Fibroblast of gingiva (primary cell): ENCODE measurements at regions not wholly inside any gene's neighbourhood (a gene's known extent, or its start where the extent isn't known, plus 50 kb on each side); places are given as distances from the start of the nearest gene placed in this dataset.
A peak's percentile ranks its signal among the peaks of the same experiment; 100 is the strongest.
"Not testable (repeated sequence)": the region's sequence is repeated elsewhere in the genome, so short reads cannot be mapped to it uniquely, and the experiment has no call there.

Experiments used
- DNase-seq: peaks from one replicate; pipeline ENCODE4 v3.0.0-alpha.2; 2011; ENCODE audit warnings: low read depth

DNA sequence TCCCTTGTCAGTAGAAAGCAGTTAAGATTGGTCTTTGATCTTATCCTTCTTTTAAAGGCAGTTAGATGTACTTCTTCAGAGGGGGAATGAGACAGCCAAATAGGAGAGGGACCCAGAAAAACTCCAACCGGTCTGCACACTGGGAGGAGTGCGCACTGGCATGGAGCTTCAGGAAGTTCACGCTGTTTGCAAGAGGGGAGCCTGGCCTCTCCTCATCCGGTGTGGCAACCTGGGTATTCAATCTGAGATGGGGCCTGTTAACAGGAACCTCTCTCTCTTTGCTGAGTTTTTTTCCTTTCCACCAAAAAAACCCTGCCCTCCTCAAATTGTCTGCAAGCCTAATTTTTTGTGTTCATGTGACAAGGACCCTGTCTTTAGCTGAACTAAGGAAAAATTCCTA is 162.5 kb upstream of the OLIG3 start:
- DNase-seq: no peak

DNA sequence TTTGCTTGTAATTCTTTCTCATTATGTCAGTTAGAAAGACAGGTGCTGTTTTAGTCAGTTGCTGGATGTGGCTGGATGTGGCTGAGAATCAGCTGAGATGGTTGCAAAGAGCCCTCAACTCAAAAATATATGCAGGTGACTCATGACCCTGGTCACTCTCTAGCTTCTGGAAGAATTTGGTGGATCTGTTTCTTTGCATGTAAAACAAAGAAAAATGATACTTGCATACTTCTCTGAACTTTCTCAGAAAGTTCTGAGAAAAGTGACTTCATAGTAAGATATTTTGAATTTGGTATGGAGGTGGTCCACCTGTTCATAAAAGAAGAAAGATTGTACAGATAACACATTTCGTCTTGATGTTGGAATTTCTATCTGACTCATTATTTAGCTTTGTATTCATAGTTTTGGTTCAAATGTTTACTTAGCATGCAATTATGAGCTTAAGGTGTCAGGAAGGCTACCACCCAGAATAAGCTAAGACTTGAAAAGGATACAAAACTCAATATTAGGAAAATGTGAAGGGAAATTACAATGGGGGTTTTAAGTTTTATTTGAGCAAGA is 163.2 kb upstream of the OLIG3 start:
- no peak for DNase-seq

DNA sequence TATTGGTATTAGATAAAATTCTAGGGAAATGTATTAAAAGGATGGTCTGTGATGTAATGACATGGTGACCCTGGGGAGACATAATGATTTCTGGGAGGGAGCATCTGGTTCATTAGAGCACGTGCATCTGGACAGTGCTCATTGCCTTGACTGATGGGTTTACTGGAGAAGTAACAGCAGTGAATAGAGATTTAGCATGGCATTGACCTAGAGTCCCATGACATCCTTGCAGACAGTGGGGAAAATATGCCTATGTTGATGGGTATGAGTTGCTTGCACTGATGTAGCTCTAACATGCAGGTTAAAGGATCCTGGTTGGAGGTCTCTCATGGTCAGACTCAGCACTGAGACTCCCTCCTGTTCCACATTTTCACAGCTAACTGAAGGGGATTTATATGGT is 164.1 kb upstream of the OLIG3 start:
- no peak for DNase-seq

- no peak for DNase-seq
Observed at GRCh38 chr6:137659871-137660270, 165.7 kb upstream of the OLIG3 start.

DNA sequence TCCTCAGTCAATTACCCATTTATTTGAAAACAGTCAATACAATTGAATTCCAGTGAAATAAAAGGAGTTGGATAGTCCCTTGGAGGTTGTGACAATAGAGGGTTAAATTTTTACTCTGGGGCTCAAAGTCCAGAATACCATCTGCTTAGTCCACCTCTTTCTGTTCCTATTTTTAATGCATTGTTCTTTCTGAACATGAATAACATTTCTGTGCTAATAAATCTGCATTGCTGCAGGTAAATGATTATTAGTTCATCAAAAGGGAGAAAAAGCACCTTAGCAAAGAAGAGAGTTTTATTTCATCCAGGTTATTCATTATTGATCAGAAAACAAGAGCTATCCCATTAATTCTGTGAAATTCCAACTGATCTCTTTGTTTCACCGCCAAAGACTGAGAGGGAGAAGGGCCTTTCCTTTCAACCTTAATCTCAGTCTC is 166.1 kb upstream of the OLIG3 start:
- no peak for DNase-seq

DNA sequence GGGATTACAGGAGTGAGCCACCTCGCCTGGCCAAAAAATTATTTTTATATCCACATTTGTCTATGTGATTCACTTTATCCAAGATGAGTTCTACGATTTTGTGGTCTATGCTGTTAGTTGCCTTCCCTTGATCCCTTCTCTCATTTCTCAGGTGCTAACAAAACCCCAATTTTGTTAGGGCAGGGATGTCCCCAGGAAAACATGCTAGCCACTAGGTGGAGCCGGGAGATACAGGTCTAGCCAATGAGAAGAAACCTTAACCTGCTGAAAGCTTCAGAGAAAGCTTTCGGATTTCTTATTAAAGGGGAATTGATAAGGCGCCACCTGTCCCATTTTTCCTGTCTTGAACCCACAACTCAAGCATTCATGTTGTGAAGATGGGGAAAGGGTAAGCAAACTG is 167.4 kb upstream of the OLIG3 start:
- DNase-seq: peak; percentile 13

GRCh38 chr6:137664183-137664582 is 170.0 kb upstream of the OLIG3 start:
- DNase-seq: no peak

DNA sequence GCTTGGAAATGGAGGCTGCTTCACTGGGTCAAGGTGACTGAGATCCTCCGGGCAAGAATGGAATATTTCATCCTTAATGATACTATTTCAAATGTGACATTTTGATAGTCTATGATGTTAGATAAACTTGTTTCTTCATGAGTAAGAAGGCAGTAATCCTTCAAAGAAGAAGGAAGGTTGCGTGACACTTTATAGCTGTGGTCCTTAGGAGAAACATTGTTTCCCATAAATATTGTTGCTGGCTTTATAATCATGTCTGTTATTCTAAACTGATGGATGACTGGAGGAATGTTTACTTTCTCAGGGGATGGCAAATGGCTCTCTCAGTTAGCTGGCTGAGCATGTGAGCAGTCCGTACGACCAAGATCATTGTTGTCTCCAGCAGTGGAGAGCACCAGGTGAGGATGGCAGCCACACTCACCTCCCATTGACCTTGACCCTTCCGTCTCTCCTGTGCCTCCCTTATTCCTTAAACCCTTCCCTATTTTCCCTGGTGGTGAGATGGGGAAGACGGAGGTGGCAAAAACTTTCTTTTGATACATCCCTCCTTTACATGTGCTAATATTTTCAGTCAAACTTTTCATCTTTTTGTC is 171.2 kb upstream of the OLIG3 start:
- no peak for DNase-seq

- DNase-seq: no peak
Observed at GRCh38 chr6:137666202-137666774, 172.1 kb upstream of the OLIG3 start.

DNA sequence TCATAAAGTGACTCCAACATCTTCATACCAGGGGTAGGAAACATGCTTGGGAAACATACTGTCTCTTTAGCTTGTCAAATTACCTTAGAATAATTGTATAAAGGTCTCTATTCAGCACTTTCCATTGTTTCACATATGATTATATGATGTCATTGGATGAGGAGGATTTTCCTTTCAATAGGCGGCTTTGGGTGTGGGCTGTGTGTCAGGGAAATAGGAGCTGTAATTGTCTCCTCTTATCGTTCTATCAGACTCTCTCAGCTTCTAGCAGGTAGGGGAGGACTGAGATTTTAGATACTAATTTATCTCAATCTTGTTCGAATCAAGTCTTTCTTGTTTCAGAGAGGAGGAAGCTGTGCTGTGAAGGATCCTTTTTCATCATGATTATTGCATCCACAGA is 179.4 kb upstream of the OLIG3 start:
- DNase-seq: no peak

DNA sequence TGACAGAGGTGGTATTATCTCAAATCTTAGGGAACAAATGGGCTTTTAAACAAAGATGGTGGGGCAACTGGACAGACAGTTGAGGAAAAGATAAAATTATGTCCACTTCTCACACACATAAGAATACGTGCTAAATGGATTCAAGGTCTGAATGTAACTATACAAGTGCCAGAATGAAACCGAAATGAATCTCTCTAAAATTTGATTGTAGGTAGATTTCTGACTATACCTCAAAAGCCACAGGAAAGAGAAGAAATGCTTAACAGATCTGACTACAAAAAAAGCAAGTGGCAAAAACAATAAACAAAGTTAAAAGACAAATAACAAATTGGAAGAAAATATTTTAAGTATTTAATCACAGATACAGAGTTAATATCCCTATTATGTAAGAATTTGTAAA is 182.7 kb upstream of the OLIG3 start:
- no peak for DNase-seq

DNA sequence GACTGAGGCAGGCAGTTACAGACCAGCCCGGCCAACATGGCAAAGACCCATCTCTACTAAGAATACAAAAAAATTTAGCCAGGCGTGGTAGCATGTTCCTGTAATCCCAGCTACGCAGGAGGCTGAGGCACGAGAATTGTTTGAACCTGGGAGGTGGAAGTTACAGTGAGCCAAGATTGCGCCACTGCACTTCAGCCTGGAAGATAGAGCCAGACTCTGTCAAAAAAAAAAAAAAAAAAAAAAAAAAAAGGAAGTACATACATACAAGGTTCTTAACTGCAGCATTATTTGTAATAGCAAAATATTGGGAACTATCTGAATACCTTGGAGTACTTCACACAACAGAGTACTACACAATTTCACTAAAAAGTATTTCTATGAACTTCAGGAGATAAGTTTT is 183.5 kb upstream of the OLIG3 start:
- DNase-seq: no peak

DNA sequence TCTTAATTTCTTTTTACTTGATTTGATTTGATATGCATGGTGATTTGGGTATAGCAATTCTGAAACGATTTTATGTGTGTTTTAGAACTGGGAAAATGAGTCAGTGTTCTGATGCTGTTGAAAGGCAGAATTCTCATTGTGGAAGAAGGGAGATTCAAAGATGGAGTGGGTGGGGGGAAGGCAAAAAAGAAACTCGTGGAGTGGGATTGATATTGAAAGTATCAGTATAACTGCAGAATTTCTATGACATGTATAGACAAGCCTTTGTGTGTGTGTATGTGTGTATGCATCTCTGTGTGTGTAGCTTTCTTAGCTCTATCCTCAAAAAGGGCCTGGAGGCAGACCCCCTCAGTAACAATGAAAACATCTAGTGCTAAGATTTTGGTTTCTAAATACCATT is 184.3 kb upstream of the OLIG3 start:
- DNase-seq: no peak

GRCh38 chr6:137680705-137681346 is 186.2 kb upstream of the TNFAIP3 start:
- DNase-seq: peak; percentile 9

DNA sequence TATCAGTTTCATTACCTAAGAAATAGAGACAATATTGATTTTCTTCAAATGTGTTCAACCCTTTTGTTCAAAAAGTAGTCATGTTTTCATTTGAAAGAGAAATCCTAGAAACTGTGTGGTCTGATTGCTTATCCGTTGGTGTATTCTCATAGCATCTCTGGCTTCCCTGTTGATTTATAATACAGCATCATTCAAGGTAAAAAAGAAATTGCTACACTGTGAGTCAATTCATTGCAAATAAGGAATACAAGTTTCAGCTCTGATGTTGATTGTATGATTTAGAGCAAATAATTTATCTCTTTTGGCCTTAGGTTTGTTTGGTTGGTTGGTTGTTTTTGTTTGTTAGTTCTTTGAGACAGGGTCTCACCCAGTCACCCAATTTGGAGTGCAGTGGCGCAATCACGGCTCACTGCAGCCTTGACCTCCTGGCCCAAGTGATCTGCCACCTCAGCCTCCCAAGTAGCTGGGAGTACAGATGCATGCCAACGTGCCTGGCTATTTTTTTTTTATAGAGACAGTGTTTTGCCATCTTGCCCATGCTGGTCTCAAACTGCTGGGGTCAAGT is 185.5 kb upstream of the TNFAIP3 start:
- no peak for DNase-seq

- not testable (repeated sequence) for DNase-seq
Observed at GRCh38 chr6:137682658-137683057, 184.4 kb upstream of the TNFAIP3 start.

DNA sequence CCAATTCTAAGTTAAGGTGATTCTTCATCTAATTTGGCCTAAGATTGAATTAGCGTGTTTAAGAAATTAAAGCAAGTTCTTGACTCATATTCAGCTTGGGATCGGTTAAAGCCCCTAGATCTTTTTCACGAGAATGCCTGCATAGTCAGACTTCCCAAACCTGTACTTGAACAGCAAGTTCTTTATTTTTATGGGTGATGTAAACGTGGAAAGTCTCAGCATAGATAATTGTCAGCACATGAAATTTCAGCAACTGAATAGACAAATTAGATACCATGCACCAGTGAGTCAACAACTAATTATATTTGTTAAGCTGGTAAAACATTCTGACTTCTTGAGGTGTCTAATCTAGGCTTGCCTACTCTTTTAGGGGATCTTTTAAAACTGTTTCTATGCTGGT is 183.1 kb upstream of the TNFAIP3 start:
- no peak for DNase-seq

DNA sequence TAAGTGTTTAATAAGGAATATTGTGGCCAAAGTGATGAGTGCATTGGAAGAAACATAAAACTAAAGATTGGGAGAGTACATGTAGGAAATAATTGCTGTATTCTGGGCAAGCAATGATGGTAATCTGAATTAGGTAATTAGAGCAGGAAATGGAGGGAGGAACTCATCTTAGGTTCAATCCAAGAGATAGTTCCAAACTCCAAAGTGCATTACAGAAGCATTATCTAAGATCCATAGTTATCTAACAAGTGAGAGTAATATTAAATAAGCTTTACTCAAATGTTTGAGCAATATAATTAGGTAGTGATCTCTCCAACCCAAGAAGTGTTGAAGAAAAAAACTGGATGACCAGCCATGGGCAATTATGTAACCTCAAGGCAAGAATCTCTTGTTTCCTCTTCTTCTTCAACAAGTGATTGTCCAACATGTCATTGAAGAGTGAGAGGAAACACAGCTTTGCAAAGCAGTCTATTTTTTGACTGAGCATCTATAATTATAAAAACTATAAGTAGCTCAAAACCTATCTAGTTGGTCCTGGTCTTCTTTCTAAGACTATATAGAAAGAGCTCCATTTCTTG is 181.2 kb upstream of the TNFAIP3 start:
- DNase-seq: no peak

- DNase-seq: no peak
Observed at GRCh38 chr6:137687818-137688217, 179.2 kb upstream of the TNFAIP3 start.

GRCh38 chr6:137688230-137688971 is 178.7 kb upstream of the TNFAIP3 start:
- no peak for DNase-seq

DNA sequence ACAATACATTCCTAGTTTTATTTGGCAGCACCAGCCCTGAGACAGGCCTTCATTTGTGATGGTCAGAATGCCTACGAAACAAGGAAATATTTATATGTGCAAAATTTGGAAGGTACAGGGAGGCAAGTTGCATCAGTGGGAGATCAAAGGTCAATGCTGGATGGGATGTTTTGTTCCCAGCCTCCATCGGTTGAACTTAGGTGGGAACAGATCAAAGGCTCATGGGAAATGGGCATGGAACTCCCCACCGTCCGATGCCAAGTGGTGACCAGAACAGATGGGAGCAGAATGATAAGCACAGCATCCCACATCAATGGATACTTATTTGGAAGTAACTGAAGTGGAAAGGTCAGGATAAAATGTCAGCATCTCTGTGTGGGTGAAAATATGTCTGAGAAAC is 177.7 kb upstream of the TNFAIP3 start:
- no peak for DNase-seq

- DNase-seq: no peak
Observed at GRCh38 chr6:137690034-137690433, 177.0 kb upstream of the TNFAIP3 start.
